ENCODE measurements at regions not wholly inside any gene's neighbourhood (a gene's known extent, or its start where the extent isn't known, plus 50 kb on each side); places are given as distances from the start of the nearest gene placed in this dataset.

DNA sequence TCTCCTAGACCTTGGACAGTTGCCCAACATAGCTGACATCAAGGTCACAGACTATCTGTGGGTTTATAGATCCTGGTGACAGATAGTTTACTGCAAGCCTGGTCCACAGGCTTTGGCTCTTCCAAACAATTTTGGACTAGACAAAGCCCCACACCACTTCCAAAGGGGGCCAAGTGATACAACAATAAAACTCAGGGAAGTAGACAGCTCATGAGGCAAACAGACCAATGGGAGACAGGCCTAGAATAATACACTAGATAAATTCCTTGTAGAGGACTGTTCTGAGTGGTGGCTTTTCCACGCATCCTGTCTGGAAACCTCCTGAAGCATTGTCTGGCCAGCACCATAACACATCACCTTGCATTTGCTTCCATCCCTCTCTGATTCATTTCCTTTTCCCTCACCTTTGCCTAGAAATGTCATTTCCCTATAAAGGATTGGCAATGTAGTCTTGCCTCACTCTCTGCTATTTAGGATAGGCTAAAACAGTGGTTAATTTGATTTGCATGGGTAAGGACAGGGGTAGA lies 284.2 kb downstream of the POU4F1 start:
- no peak for DNase-seq (ENCODE audit: low spot score)
- TF ChIP-seq, protein P1, sequence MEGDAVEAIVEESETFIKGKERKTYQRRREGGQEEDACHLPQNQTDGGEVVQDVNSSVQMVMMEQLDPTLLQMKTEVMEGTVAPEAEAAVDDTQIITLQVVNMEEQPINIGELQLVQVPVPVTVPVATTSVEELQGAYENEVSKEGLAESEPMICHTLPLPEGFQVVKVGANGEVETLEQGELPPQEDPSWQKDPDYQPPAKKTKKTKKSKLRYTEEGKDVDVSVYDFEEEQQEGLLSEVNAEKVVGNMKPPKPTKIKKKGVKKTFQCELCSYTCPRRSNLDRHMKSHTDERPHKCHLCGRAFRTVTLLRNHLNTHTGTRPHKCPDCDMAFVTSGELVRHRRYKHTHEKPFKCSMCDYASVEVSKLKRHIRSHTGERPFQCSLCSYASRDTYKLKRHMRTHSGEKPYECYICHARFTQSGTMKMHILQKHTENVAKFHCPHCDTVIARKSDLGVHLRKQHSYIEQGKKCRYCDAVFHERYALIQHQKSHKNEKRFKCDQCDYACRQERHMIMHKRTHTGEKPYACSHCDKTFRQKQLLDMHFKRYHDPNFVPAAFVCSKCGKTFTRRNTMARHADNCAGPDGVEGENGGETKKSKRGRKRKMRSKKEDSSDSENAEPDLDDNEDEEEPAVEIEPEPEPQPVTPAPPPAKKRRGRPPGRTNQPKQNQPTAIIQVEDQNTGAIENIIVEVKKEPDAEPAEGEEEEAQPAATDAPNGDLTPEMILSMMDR (IDR thresholded peaks at IDR 0.05): no peak
- H3K27ac ChIP-seq: no peak overlapping the region
- no peak overlapping the region for H3K4me3 ChIP-seq

DNA sequence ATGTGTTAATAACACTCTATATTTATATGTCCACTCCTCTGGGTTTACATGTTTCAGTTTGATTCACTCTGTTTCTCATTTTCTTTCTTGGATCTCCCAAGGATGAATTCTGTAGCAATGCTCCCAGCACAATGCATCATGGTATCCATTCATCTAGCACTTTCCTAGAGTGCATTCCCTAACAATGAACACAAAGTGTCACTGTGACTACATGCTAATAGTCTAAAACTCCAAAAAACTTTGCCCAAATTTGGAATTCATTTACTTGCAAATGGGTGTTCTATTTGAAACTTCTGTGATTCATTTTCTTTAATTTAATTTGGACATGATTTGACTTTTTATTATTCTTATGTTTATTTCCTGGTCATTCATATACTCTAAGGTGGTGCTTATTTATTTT lies 286.3 kb downstream of the POU4F1 start:
- Histone ChIP-seq H3K4me3 (no peak overlapping the region), H3K27ac (no peak overlapping the region)
- TF ChIP-seq, protein P1 (IDR thresholded peaks at IDR 0.05): no peak
- no peak for DNase-seq (ENCODE audit: low spot score)

DNA sequence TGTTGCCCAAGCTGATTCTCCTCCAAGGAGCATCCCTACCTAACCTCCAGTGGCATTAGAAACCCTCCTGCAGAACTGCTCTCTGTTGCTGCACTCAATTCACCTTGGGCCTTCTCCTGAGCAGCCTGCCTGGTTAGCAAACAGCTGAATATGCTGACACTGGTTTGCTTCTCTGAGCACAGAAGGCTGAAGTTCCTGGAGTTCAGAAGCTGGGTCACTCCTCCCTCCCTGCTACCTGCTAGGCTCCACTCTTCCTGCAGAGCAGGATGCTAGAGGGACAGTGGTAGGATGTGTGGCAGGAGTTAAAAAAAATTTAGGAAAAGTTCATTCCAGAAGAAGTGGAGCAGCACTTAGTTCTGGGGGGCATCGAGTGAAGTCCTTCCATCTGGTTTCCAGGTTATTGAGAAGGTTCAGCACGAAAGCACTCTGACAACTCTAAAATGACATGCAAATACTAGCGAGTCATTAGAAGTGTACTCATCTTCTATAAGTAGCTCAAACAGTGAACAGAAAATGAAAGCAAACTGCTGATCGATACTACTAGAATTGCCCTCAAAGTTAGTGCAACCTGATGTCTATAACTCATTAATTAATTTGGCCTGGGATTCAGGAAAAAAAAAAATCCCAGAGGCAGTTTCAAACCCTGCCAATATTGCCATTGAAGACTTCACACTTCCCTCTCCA lies 293.7 kb downstream of the POU4F1 start:
- H3K27ac ChIP-seq: no peak overlapping the region
- no peak for DNase-seq (ENCODE audit: low spot score)
- no peak overlapping the region for H3K4me3 ChIP-seq
- TF ChIP-seq, protein P1 (IDR thresholded peaks at IDR 0.05): no peak

DNA sequence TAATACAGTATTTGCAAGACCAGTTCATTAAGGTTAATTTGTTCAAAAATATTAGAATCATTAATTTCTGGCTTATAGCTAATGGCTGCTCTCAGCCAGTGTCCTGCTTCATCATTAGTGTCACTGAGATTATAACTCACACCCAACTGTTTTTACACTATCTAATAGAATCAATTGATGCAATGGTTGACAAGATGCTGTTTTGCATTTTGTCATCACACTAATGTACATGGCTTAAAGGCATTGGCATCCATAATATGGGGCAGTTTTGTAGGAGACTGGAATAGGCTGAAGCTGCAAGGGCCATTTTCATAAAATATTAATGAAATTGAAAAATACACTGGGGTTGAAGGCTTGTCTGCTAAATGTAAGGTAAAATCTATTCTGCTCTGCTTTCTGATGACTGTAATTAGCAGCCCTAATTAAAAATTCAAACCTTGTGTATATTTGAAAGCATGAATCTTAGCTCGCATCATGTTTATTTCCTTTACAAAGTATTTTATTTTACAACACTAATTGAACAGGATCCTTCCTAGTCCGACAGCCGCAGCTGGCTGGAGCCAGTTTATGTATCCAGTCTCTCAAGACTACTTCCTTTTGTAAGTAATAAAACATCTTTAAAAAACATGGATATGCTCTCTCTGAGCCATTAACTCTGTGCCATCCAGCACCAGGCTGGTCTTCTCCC lies 296.7 kb downstream of the POU4F1 start:
- Histone ChIP-seq H3K27ac (no peak overlapping the region), H3K4me3 (no peak overlapping the region)
- TF ChIP-seq, protein P1 (IDR thresholded peaks at IDR 0.05): no peak
- no peak for DNase-seq (ENCODE audit: low spot score)

DNA sequence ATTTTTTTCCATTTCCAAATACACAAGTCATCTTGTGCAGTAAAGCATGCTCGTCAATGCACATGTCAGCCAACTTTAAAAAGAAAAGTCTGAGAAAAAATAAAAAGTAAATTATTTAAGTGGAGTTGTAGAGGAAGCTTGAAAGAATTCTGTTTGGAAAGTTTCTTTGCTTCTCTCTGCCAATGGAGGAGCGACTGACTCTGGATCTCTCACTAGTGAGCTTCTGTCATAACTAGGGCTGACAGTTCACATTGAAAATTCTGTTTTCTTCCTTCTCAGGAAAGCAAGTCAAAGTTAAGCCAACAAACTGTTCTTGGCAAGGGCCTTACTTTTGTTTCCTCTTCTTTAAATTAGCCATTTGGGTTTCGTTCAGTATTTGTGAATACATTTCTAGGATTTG lies 298.2 kb downstream of the POU4F1 start:
- H3K4me3 ChIP-seq: no peak overlapping the region
- TF ChIP-seq, protein P1 (IDR thresholded peaks at IDR 0.05): no peak
- no peak overlapping the region for H3K27ac ChIP-seq
- DNase-seq (ENCODE audit: low spot score): no peak

DNA sequence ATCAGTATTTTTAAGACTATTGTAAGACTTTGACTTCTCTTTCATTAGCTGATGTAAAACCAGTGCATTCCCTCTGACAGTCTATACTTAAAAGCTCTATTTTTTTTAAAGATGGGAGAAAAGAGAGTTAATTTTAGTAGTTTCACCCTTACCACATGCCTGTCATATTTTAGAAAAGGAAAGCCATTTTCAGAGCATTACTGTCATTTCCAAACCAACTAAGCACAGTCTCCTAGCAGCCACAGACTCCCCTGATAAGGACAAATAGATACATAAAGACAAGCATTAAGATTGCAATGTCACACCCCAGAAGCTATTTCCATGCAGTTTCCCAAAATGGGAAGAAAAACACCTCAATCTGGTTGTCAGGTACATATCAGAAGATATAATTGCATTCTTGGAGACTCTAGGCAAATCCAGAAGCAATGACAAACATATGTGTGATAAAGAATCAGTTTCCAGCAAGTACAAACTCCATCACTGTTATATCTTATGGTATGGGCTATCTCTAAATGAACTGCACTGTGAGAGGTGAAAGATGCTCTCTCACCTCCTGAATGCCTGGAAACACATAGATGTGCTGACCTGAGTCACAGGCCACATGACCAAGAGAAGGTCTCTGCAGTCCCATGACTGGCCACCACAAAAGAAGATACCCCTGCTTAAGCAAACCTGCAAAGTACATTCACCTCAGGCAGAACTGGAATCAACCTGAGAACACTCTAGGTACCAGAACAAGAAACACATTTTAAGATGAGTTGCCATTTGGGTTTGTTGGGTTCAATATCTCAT lies 303.3 kb downstream of the POU4F1 start:
- DNase-seq (ENCODE audit: low spot score): no peak
- H3K4me3 ChIP-seq: no peak overlapping the region

More for the DNA sequence above, 303.3 kb downstream of the POU4F1 start:
- H3K27ac ChIP-seq: no peak overlapping the region
- TF ChIP-seq, protein P1 (IDR thresholded peaks at IDR 0.05): no peak
